ENCODE measurements at regions not wholly inside any gene's neighbourhood (a gene's known extent, or its start where the extent isn't known, plus 50 kb on each side); places are given as distances from the start of the nearest gene placed in this dataset.

DNA sequence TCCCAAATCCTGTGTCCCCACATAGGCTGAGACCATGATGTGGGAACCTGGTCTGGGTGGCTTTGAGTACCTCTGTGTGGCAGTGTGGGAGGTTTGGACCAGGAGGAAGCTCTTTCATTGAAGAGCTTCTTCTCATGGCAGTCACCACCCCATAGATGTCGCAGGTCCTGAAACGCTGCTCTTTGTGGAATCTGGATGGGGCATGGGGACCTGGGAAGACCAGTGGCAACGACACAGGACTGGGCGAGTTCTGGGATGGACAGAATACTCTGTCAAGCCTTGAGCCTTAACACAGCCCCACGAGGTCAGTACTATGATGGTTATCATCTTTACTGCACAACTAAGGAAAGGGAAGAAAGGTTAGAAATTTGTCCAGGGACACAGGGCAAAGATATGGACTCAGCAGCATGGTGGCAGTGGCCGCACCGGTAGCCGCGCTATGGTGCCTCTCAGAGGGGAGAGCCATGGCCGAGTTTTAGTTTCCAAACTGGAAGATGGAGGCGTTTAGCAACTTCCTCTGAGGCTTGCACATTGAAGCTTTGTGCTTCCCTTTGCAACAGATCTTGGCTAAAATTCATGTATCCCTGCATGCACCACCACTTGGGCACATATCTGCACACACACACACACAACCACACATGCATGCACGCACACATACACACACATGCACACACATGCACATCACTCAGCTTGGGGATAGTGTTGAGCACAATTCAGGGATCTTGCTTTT is 117.7 kb upstream of the C1orf174 start:
- DNase-seq = no peak

DNA sequence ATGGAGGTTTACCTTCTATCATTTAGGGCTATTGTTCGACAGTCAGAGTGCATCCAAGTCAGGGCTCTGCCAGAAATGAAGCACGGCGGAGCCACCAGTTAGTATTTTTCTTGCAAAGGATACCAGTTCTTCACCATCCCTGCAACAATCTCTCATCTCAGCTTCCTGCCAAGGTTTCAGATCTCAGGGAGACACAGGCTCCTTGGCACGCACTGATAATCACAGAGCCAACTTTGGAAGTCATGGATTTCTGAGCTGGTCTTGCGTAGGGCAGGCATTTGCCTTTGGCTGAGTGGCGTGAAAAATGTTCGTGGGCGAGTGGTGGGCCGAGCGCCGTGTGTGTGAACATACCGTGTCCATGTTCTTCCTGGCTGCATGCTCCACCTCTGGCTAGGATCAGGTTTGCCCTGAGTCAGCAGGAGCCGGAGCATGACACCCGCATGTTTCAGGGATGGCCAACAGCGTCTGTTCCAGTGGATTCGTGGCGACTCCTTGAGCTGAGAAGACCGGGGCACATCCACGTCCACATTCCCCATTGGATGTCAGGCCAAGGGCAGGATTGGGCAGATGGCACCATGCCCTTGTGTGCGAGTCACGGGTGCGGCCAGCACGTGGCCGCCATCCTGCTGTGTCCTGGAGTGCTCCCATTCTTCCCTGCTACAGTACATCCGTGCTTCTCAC is 118.5 kb upstream of the C1orf174 start:
- DNase-seq = no peak

DNA sequence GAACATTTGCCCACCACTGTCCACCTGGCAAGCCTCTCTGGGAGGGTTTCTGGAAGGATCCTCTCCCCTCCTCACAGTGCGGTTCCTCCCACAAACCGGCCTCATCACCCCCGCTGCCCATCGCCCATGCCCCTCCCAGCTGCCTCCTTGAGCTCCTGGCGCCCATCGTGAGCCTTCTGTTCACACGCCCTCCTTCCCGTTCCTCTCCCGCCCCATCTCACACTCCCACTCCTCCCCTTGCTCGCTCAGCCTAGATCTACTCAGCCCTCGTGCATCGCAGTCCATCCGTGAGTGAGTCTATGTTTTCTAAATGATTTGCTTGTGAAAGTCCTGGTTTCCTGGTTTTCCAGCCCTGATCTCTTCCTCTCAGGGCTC is 119.1 kb upstream of the C1orf174 start:
- no peak for DNase-seq

DNA sequence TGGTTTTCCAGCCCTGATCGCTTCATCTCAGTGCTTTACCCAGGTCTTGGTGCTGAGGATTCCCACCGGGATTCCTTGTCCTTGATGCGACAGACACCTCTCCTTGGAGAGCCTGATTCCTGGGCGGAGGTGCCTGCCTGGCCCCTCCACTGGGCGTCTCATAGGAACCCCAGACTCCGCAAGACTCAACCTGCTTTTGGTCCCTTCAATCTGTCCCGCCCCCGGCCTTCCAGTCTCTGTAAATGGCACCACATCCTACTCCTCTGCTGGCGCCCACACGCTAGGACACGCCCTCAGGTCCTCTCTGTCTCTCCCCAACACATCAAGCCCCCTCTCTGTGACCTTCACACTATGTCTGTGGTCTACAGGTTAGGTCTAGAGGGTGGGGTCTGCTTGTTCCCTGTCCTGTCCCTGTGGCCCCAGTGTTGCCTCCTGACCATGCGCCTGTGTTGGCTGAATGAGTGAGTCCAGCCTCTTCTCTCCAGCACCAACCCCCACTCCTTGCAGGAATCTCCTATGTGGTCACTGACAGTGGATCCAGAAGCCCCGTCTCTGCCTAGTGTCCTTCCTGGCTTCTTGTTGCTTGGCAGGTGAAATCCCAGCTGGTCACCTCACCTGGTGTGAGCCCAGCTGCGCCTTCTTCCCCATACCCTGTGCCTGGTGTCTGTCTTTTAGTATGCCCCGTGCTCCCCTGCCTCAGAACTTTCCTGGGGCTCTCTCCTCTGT is 119.7 kb upstream of the C1orf174 start:
- no peak for DNase-seq

DNA sequence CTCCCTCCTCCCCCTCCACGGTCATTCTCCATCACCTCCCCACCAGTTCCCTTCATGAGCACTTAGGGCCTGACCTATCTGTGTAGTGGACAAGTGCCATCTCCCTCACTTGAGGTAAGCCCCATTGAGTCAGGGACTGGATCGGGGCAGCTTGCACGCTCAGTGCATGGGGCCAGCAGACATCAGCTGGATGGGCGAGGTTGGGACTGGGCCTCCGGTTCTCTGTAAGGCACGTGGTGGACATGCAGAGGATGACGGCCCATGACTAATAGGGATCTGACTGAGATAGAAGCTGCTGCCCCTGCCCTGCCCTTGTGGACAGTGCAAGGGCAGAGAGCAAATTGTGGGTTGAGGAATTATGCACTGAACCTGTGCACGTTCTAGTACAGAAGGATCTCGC is 120.4 kb upstream of the C1orf174 start:
- DNase-seq = no peak

DNA sequence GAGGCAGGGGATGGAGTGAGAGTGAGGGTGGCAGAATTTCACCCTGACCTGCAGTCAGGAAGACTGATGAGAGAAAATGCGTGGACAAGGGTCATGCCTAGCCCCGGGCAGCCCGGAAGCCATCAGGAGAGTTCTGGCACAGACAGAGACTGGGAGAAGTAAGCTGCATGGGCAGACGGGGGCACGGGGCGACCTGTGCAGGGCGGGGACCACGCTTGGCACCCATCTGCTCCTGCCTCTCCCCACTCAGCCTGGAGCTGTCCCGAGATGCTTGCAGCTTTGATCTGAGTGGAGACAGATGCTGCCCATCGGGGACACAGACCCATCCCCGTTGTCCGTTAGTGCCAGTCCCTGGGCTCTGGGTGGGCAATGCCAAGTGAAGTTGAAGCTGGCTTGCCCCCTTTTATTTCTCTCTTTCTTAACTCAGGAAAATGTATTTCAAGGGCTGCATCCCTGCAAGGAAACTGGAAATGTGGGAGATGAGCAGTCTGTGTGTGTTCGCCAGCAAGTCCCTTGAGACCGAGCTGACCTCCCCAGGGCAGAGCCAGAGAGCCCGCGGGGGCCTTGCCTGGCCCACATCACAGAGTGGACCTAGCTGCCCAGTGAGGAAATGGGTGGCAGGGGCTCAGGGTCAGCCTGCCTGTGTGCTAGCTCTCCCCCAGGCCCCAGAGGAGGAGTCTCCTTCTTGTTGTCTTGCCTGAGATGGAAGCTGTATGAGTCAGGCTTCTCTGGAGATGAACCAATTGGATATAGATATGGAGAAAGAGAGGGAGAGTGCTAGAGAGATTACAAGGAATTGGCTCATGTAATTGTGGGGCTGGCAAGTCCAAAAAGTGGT is 121.3 kb upstream of the C1orf174 start:
- DNase-seq = no peak

DNA sequence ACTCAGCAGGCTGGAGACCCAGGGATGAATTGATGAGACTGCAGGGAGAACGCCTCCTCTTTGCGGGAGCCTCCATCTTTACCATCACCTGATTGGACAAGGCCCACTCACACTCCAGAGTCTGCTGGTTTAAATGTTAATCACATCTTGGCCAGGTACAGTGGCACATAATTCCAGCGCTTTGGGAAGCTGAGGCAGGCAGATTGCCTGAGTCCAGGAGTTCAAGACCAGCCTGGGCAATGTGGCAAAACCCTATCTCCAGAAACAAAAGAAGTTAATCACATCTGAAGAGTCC is 121.8 kb upstream of the C1orf174 start:
- DNase-seq = no peak

DNA sequence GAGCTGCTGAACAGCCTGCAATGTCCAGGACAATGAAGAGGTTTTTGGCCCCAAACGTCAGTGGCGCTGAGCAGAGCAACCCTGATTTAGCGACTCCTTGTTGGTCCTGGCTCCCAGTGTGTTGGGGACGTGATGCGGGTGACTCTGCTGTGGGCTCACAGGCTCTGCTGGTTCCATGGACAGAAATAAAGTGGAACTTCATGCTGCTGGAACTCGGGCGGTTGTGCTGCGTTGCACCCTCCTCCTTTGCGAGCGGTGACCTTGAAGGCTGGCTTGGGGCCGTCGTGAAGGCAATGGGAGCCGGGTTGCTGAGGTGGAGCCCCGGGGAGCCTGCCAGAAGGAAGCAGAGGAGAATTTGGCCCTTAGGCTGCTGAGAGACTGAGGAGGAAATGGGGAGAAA is 122.6 kb upstream of the C1orf174 start:
- no peak for DNase-seq

DNA sequence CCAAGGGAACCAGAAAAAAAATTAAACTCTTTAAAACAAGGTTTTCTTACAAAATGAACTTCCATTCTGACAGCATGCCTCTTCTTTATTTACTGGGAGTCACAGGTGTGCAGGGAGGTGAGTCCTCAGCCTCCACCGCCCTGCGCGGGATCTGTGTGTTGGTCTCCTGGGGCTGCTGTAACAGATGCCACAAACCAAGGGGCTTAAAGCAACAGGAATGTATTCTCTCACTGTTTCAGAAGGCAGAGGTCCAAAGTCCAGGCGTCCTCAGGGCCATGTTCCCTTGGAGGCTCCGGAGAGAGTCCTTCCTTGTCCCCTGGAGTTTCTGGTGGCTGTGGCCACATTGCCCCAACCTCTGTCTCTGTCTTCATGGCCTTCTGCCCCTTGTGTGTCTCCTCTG is 123.6 kb upstream of the C1orf174 start:
- DNase-seq = no peak

DNA sequence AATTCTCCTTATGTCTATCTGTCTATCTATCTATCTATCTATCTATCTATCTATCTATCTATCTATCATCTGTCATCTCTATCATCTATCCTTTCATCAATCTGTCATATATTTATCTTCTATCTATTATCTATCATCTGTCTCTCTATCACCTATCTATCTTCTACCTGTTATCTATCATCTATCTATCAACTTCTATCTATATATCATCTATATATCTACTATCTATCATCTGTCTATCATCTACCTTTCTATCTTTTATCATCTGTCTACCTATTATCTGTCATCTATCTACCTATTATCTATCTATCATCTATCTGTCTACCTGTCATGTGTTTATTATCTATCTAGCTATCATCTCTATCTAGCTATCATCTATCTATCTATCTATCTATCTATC is 124.7 kb upstream of the C1orf174 start:
- no peak for DNase-seq

DNA sequence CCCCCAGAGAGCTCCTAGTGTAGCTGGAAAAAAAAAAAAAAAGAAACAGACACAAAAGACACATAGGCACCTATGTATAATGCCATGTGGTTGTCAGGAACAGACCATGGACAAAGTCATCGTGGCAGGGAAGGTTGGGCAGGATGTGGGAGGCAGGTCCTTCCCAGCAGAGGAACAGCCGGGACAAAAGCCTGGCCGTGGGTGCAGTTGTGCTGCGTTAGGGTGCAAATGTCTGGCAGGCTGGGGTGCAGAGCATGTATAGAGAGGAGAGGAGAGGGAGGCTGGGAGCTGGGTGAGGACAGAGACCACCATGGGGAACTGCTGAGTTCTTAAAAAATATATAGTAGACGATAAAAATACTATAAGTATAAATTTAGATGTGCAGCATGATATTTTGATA is 125.7 kb upstream of the C1orf174 start:
- no peak for DNase-seq

DNA sequence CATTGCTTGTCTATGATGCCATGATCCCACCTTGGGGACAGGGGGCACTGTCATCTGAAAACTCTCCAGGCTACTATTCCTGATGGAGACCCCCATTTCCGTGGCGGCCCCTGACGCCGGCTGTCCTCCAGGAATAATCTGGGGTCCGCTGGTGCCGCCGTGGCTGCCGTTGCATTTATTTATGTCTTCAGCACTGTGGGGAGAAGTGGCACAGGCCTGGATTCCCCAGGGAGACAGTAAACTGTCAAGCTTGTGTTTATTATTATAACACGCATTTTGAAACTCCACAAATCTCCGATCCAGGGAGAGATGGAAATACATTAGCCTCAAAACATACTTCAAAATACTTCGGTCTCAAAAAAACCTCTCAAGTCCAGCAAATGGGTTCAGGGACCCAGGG is 126.9 kb upstream of the C1orf174 start:
- no peak for DNase-seq

DNA sequence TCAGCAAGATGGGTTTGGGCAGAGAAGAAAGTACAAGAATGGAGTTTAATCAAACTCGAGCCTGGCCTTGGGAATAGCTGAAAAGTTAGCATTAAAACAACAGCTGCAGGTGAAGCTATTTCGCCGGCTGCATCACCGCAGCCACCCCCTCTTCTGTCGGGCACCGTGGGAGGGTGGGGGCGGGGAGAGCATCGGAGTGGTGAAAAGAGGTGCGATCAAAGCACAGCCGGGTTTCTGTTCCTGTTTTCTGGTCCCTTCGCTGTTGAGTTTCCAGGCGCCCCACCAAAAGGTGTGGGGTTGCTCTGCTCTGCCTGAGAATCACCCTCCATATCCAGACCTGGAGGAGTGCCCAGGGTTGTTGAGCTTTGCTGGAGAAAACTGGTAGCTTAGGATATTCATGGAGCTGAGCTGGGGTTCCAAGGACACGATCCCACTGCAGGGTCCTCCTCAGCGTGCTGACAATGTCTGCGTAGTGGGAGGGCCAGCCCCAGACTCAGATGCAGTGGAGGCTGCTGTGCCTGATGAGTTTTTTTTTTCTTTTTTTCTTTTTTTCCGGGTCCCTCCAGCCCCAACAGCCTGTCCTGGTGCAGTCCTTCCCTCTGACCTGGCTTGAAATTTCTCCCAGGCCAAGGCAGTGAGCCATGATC is 127.5 kb upstream of the C1orf174 start:
- no peak for DNase-seq

DNA sequence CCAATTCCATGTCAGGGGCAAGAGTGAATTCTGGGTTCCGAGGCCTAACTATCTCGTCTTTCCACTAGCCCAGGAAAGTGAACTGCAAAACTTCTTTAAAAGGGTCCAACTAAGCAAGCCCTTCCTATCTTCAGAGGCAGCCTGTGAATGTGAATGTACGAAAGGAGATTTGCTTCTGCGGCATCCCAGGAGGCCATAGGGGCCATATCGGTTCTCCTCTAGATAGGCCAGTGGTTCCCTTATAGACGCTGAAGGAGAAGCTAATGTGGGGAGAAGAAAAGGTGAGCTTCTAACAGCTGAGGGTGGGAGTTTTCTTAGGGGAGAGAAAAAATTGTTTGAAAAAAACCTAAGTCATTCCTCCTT is 128.0 kb upstream of the C1orf174 start:
- DNase-seq = no peak

DNA sequence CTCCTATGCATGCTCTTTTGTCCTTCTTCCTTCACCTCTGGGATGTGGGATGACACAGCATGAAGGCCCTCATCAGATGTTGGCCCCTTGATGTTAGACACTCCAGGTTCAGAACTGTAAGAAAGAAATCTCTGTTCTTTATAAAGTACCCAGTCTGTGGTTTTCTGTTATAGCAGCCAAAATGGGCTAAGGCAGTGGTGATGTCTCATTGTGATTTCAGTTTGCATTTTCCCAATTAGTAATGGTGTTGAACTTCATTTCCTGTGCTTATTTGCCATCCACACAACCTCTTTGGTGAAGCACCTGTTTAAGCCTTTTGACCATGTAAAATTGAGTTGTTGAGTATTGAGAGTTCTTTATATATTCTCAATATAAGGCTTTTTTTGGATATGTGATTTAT is 129.3 kb upstream of the C1orf174 start:
- DNase-seq = no peak

DNA sequence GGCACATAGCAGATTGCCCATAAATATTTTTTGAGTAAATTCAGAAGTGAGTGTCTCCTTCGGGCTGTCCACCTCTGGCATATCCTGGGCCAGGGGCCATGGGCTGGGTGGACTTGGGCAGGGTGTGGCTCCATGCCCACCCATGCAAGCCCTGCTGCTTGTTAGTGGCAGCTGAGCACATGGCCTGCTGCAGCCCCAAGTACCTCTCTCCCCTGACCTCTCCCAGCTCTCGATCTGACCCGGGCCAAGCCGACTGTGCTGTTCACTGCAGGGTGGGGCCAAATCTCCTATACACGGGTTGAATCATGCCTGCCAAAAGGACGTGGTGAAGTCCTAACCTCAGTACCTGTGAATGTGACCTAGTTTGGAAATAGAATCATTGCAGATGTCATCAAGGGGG is 132.5 kb upstream of the C1orf174 start:
- DNase-seq = no peak

DNA sequence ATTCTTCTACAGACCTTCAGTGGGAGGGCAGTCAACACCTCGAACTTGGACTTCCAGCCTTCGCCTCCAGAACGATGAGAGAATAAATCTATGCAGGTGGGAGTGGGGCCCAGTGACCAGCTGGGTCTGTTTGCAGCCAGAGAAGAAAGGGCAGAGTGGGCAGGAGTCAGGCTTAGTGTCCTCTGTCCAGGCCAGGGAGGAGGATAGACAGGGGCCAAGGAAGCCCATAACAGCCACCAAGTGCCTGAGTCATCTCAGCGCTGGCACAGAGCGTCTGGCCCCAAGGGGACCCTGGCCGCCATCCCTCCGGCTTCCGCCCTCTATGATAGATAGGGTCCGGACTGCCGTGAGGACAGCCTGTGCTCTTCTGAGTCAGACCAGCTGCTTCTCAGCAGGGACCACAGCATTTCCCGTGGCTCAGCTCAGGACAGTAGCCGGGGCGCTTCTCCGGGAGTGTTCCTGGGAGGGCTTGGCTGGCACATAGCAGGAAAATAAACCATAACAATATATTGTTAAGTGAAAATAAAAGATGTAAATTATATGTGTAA is 133.1 kb upstream of the C1orf174 start:
- no peak for DNase-seq

DNA sequence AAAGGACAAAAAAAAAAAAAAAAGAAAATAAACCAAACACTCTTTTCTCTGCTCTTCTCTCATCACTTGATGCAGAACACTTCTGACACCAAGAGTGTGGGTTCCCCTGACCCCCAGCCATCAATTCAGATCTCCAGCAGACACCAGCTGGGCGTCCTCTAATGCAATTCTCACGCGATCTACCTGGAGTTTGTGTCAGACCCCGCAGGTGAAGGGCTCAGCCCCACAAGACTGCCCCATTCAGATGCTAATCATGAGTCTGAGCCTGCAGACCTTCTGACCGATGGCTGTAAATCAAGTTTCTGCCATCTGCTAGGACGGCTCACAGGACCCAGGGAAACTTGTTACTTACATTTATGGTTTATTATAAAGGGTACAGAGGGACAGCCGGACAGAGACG is 133.6 kb upstream of the C1orf174 start:
- no peak for DNase-seq

DNA sequence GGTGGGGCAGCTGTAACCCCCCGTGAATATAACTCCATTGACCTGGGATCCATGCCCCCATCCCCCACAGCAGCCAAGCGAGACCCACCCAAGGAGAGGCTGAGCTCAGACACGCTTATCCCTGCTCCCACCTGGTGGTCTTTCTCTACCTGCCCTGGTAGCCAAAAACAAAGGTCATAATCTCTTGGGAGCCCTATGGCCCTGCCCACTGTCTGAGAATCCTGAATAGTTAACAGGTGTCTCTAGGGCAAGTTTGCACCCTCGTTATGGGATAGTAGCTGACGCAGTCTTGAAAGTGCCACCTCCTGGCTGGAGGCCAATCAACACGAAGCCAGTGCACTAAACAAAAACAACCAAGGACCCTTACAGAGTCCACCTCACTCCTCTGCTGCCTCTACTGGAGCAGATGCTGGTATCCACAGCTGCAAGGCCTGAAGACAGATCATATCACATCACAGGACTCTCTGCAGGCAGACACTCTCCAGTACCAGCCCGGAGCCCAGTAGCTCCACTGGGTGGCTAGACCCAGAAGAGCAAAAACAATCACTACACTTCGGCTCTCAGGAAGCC is 134.3 kb upstream of the C1orf174 start:
- DNase-seq = no peak

DNA sequence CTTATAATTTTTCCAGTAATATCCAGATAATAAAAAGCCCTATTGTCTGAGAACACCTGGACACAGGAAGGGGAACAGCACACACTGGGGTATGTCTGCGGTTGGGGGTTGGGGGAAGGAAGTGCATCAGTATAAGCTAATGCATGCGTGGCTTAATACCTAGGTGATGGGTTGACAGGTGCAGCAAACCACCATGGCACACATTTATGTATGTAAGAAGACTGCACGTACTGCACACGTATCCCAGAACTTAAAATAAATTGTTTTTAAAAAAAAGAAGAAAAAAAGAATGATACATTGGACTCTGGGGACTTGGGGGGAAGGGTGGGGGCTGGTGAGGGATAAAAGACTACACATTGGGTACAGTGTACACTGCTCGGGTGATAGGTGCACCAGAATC is 144.9 kb upstream of the C1orf174 start:
- DNase-seq = no peak

DNA sequence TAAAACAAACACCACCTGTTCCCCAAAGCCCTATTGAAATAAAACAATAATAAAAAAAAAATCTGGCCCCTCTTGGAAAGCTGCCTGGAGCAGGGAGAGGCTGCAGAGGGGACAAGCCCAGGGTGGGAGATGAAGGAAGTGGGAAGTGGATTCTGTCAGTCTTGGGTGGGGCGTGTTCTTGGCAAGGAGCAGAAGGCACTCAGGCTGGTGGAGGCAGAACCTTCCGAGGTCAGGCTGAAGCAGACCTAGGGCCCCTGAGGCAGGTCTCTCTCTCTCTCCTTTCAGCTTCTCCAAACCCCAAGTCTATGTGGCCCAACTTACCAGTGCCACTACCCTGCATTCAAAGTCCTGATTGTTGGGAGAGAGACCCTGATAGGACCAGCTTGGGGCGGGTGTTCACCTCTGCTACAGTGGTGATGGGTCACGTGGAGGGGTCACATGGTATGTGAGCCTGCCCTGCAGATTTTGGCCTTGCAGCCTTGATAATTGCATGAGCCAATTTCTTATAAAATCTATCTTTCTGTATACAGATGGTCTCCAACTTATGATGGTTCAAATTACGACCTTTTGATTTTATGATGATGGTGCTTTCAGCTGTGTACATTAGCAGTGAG is 145.4 kb upstream of the C1orf174 start:
- DNase-seq = no peak
